ENCODE measurements at regions not wholly inside any gene's neighbourhood (a gene's known extent, or its start where the extent isn't known, plus 50 kb on each side); places are given as distances from the start of the nearest gene placed in this dataset.

GRCh38 chr2:59789523-59789922, 763.9 kb downstream of the BCL11A start:
- ATAC-seq (no peak), FAIRE-seq (no peak), DNase-seq (ENCODE audit: low read depth in 1 of 2, low spot score in 1 of 2) (no peak)
- TF ChIP-seq EP300 (IDR thresholded peaks at IDR 0.05) (no peak), CTCF (IDR thresholded peaks at IDR 0.05) (peak; percentile 26; the same call in 2 of the 3 replicates)
- Histone ChIP-seq H3K27ac (no peak overlapping the region), H3K4me3 (no peak overlapping the region), H3K4me1 (no peaks in the 10 kb centered on the region), H3K9me3 (no peaks in the 10 kb centered on the region), H3K4me2 (no peak overlapping the region)
- 2% methylated on average over 2 of the region's 2 CpGs for WGBS (ENCODE audit: missing lambda C conversion rate)
- POLR2A ChIA-PET = no interaction called here
- CTCF ChIA-PET = no interaction called here

- Histone ChIP-seq H3K27ac (no peak overlapping the region), H3K9me3 (no peaks in the 10 kb centered on the region), H3K4me2 (no peak overlapping the region), H3K4me1 (no peaks in the 10 kb centered on the region), H3K4me3 (no peak overlapping the region)
- TF ChIP-seq EHF (CRISPR knock-in tag; IDR thresholded peaks at IDR 0.05) = no peak
- TF ChIP-seq MAZ (IDR thresholded peaks at IDR 0.05; ENCODE audit: borderline replicate concordance, low read depth, low read length) = no peak
- TF ChIP-seq EP300 (IDR thresholded peaks at IDR 0.05) = no peak
- ChIA-PET POLR2A (no interaction called here), CTCF (no interaction called here)
- no peak for DNase-seq (ENCODE audit: low read depth in 1 of 2, low spot score in 1 of 2)
- no peak for ATAC-seq
- WGBS (ENCODE audit: missing lambda C conversion rate) = 7% methylated on average over 3 of the region's 3 CpGs
- no peak for FAIRE-seq
Observed at GRCh38 chr2:59787095-59787494, 766.4 kb downstream of the BCL11A start.

- no peak for DNase-seq (ENCODE audit: low read depth in 1 of 2, low spot score in 1 of 2)
- 15% methylated on average over 1 of the region's 1 CpG for WGBS (ENCODE audit: missing lambda C conversion rate)
- Histone ChIP-seq H3K9me3 (no peaks in the 10 kb centered on the region), H3K4me3 (no peak overlapping the region), H3K4me1 (no peaks in the 10 kb centered on the region), H3K4me2 (no peak overlapping the region), H3K27ac (no peak overlapping the region)
- CTCF ChIA-PET = no interaction called here
- TF ChIP-seq JUN (IDR thresholded peaks at IDR 0.05) = no peak
- TF ChIP-seq FOSL2 (IDR thresholded peaks at IDR 0.05) = no peak
- no peak for TF ChIP-seq FOSL2 (CRISPR knock-in tag; IDR thresholded peaks at IDR 0.05)
- no peak for TF ChIP-seq CHD2 (IDR thresholded peaks at IDR 0.05; ENCODE audit: low read length, partially characterized antibody)
- TF ChIP-seq EHF (CRISPR knock-in tag; IDR thresholded peaks at IDR 0.05) = no peak
- no peak for TF ChIP-seq REST (IDR thresholded peaks at IDR 0.05)
- TF ChIP-seq NR3C1 (IDR thresholded peaks at IDR 0.05) = no peak
- no peak for TF ChIP-seq CTCF (IDR thresholded peaks at IDR 0.05)
- TF ChIP-seq GATA3 (IDR thresholded peaks at IDR 0.05; ENCODE audit: borderline replicate concordance) = no peak
- no peak for TF ChIP-seq KDM1A (IDR thresholded peaks at IDR 0.05; ENCODE audit: low read depth)
- TF ChIP-seq NFE2L2 (conservative IDR thresholded peaks at IDR 0.05; ENCODE audit: low read length) = no peak
- TF ChIP-seq CHD4 (IDR thresholded peaks at IDR 0.05; ENCODE audit: borderline replicate concordance) = no peak
- TF ChIP-seq HMGXB4 (CRISPR knock-in tag; IDR thresholded peaks at IDR 0.05; ENCODE audit: borderline replicate concordance) = no peak
- no peak for TF ChIP-seq E2F6 (IDR thresholded peaks at IDR 0.05; ENCODE audit: borderline replicate concordance, low read depth)
- TF ChIP-seq PHF8 (IDR thresholded peaks at IDR 0.05; ENCODE audit: borderline replicate concordance, low read depth) = no peak
- TF ChIP-seq TFCP2L1 (CRISPR knock-in tag; IDR thresholded peaks at IDR 0.05) = no peak
- no peak for TF ChIP-seq HOXB13 (CRISPR knock-in tag; IDR thresholded peaks at IDR 0.05; ENCODE audit: low read depth)
- no peak for TF ChIP-seq CBX8 (IDR thresholded peaks at IDR 0.05)
- TF ChIP-seq FOSB (CRISPR knock-in tag; IDR thresholded peaks at IDR 0.05) = no peak
- no peak for TF ChIP-seq ZC3H11A (IDR thresholded peaks at IDR 0.05)
- ATAC-seq = no peak
- no peak for FAIRE-seq
- POLR2A ChIA-PET = no interaction called here
Observed at GRCh38 chr2:59786684-59787083, 766.8 kb downstream of the BCL11A start.

Data from A549 (cell line).